ENCODE measurements at regions not wholly inside any gene's neighbourhood (a gene's known extent, or its start where the extent isn't known, plus 50 kb on each side); places are given as distances from the start of the nearest gene placed in this dataset.

DNA sequence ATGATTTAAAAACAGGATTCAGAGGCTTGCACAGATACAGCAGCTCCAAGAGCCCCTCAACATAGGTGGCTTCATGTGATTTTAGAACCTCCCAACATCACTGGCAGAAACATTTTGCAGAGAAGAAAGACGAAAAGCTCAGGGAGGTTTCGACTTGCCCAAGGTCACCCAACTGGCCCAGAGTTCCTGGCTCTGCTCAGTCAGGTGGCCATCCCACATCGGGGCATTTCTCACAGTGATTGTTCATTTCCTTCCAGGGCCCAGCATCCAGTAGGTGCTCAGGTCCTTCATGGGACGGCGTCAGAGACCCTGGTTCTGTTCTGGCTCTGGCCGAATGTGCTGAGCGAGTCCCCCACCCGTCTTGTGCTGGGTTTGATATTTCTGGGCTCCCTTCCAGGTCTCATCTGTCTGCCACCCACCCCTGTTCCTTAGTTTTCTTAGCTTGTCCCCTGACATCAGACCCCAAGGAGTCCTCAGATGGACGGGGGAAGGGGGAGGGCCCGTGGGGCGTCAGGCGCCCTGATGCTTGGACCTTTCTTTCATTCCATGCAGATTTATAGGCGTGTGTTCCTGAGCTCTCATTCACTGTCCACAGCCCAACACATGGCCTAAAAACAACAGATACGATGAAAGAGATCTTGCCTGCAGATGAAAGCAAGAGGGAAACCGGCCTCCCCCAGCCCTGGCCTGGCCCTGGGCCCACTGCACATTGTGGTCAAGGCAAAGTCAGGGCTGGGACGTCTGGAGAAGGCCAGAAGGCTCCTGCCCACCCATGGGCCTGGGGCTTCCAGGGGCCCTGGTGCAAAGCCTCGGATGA, 123.1 kb upstream of the ZBTB40 start:
- Histone ChIP-seq H3K27me3 (ENCODE audit: control insufficient read depth, insufficient read depth, low read length) (no peaks in the 10 kb centered on the region), H3K4me1 (ENCODE audit: control insufficient read depth, insufficient read depth, low read length) (peaks cover 37% of the 10 kb centered on the region), H3K9me3 (ENCODE audit: control insufficient read depth, insufficient read depth, low read length) (no peaks in the 10 kb centered on the region), H3K27ac (ENCODE audit: low read depth, low read length) (peak overlapping the region; percentile 36), H3K4me3 (ENCODE audit: low read depth, low read length) (no peak overlapping the region), H3K36me3 (ENCODE audit: control insufficient read depth, insufficient read depth, low read length) (no peaks in the 10 kb centered on the region)
- DNase-seq (ENCODE audit: low read depth in 4 of 6, low spot score in 6 of 6) = peak in 2 of 6 donors; percentile 76
- WGBS (ENCODE audit: insufficient coverage) = 35% methylated on average over 16 of the region's 17 CpGs

- peak overlapping the region; percentile 36 for H3K27ac ChIP-seq (ENCODE audit: low read depth, low read length)
- H3K27me3 ChIP-seq (ENCODE audit: control insufficient read depth, insufficient read depth, low read length) = no peaks in the 10 kb centered on the region
- peaks cover 37% of the 10 kb centered on the region for H3K4me1 ChIP-seq (ENCODE audit: control insufficient read depth, insufficient read depth, low read length)
- 58% methylated on average over 7 of the region's 9 CpGs for WGBS (ENCODE audit: insufficient coverage)
- H3K36me3 ChIP-seq (ENCODE audit: control insufficient read depth, insufficient read depth, low read length) = no peaks in the 10 kb centered on the region
- H3K4me3 ChIP-seq (ENCODE audit: low read depth, low read length) = no peak overlapping the region
- no peak for DNase-seq (ENCODE audit: low read depth in 4 of 6, low spot score in 6 of 6)
- no peaks in the 10 kb centered on the region for H3K9me3 ChIP-seq (ENCODE audit: control insufficient read depth, insufficient read depth, low read length)
These were observed 122.5 kb upstream of the ZBTB40 start for GRCh38 chr1:22329148-22329515.

DNA sequence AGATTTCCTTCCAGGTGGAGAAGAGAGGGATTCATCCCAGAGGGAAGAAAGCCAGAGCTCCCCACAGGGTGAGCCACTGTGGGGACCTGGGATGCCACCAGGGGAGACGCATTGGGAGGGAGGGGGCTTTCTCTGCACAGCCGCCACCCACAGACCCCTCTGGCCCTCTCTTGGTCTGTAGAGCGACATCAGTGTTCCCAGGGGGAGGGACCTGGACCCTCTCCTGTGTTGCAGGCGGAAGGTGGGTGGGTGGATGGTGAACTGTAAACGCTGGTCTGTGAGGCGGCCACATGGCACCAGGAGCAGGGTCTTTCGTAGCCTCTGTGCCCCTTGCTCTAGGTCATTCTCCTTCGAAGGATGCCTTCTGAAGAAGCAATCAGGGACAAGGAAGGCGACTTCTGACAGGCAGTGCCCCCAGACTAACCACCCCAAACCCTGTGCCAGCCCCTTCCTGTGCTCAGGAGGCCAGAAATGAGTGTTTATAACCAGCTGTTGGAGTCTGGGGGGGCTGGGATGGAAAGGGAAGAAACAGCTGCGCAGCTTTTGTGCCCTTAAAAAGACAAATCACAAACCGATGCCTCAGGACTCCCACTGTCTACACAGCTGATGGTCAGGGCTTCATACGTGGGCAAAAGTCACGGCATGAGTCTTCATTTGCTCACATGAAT, 121.4 kb upstream of the ZBTB40 start:
- WGBS (ENCODE audit: insufficient coverage) = 79% methylated on average over 6 of the region's 13 CpGs
- H3K9me3 ChIP-seq (ENCODE audit: control insufficient read depth, insufficient read depth, low read length) = no peaks in the 10 kb centered on the region
- no peaks in the 10 kb centered on the region for H3K27me3 ChIP-seq (ENCODE audit: control insufficient read depth, insufficient read depth, low read length)
- H3K4me3 ChIP-seq (ENCODE audit: low read depth, low read length) = no peak overlapping the region
- H3K4me1 ChIP-seq (ENCODE audit: control insufficient read depth, insufficient read depth, low read length) = peaks cover 37% of the 10 kb centered on the region
- H3K36me3 ChIP-seq (ENCODE audit: control insufficient read depth, insufficient read depth, low read length) = no peaks in the 10 kb centered on the region
- peak in 1 of 6 donors; percentile 3 for DNase-seq (ENCODE audit: low read depth in 4 of 6, low spot score in 6 of 6)
- no peak overlapping the region for H3K27ac ChIP-seq (ENCODE audit: low read depth, low read length)

DNA sequence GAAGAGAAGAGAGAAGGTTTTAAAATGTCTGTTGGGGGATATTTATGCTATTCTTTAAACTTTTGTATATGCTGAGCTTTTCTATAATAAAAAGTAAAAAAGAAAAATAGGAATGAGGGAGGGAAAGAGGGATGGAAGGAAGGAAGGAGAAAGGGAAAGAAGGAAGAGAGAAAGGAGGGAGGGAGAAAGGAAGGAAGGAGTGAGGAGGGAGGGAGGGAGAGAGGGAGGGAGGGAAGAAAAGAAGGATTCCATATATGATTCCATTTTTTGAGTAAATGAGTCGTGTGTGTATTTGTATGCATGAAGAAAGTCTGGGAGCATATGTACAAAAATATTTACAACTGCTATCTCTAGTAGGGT, 120.9 kb upstream of the ZBTB40 start:
- no CpG with 5 or more reads among the region's 1 CpG for WGBS (ENCODE audit: insufficient coverage)
- H3K4me3 ChIP-seq (ENCODE audit: low read depth, low read length) = no peak overlapping the region
- no peak overlapping the region for H3K27ac ChIP-seq (ENCODE audit: low read depth, low read length)
- no peak for DNase-seq (ENCODE audit: low read depth in 4 of 6, low spot score in 6 of 6)
- H3K9me3 ChIP-seq (ENCODE audit: control insufficient read depth, insufficient read depth, low read length) = no peaks in the 10 kb centered on the region
- H3K36me3 ChIP-seq (ENCODE audit: control insufficient read depth, insufficient read depth, low read length) = no peaks in the 10 kb centered on the region
- peaks cover 37% of the 10 kb centered on the region for H3K4me1 ChIP-seq (ENCODE audit: control insufficient read depth, insufficient read depth, low read length)
- H3K27me3 ChIP-seq (ENCODE audit: control insufficient read depth, insufficient read depth, low read length) = no peaks in the 10 kb centered on the region

DNA sequence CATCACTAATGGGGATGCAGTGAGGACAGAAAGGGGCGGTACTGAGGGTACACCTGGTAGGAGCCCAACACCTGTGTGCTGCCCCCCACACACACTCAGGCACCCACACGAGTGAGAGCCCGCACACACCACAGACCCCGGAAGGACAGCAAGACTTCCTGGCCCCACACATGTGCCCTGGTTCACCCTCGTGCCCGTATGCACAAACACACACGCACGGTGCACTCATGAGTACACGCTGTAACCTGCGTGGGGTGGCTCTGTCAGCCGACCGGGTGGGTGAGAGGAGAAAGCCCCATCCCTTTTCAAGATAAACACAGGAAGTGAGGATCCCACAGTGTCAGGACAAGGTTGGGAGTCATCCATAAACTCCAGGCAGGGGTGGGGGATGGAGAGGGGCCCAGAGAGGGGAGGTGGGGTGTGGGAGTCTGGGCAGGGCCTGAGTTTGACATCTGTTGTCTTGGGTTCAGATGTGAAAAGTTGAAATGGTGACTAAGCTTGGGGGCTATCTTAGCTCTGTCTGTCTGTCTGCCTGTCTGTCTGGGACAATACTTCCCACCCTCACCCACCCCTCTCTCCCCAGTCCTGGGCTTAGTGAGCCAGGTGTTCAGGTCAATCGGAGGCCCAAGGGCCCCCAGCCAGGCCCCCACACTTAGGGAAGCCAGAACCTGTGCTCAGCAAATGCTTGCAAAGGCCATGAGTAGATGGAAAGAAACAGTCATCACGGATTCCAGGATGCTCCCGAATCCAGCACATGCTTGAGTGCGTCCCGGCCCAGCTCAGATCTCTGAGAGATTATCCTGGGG, 119.8 kb upstream of the ZBTB40 start:
- no peaks in the 10 kb centered on the region for H3K27me3 ChIP-seq (ENCODE audit: control insufficient read depth, insufficient read depth, low read length)
- peak overlapping the region; percentile 33 for H3K27ac ChIP-seq (ENCODE audit: low read depth, low read length)
- WGBS (ENCODE audit: insufficient coverage) = 80% methylated on average over 12 of the region's 17 CpGs
- H3K4me3 ChIP-seq (ENCODE audit: low read depth, low read length) = no peak overlapping the region
- H3K36me3 ChIP-seq (ENCODE audit: control insufficient read depth, insufficient read depth, low read length) = no peaks in the 10 kb centered on the region
- H3K9me3 ChIP-seq (ENCODE audit: control insufficient read depth, insufficient read depth, low read length) = no peaks in the 10 kb centered on the region
- H3K4me1 ChIP-seq (ENCODE audit: control insufficient read depth, insufficient read depth, low read length) = peaks cover 37% of the 10 kb centered on the region
- peak in 1 of 6 donors; percentile 1 for DNase-seq (ENCODE audit: low read depth in 4 of 6, low spot score in 6 of 6)

GRCh38 chr1:22332424-22332717, 119.3 kb upstream of the ZBTB40 start:
- Histone ChIP-seq H3K4me1 (ENCODE audit: control insufficient read depth, insufficient read depth, low read length) (peaks cover 37% of the 10 kb centered on the region), H3K4me3 (ENCODE audit: low read depth, low read length) (no peak overlapping the region), H3K27ac (ENCODE audit: low read depth, low read length) (no peak overlapping the region), H3K27me3 (ENCODE audit: control insufficient read depth, insufficient read depth, low read length) (no peaks in the 10 kb centered on the region), H3K36me3 (ENCODE audit: control insufficient read depth, insufficient read depth, low read length) (no peaks in the 10 kb centered on the region), H3K9me3 (ENCODE audit: control insufficient read depth, insufficient read depth, low read length) (no peaks in the 10 kb centered on the region)
- WGBS (ENCODE audit: insufficient coverage) = 83% methylated on average over 1 of the region's 4 CpGs
- peak in 1 of 6 donors; percentile 1 for DNase-seq (ENCODE audit: low read depth in 4 of 6, low spot score in 6 of 6)

- Histone ChIP-seq H3K36me3 (ENCODE audit: control insufficient read depth, insufficient read depth, low read length) (no peaks in the 10 kb centered on the region), H3K4me1 (ENCODE audit: control insufficient read depth, insufficient read depth, low read length) (peaks cover 37% of the 10 kb centered on the region), H3K27me3 (ENCODE audit: control insufficient read depth, insufficient read depth, low read length) (no peaks in the 10 kb centered on the region), H3K9me3 (ENCODE audit: control insufficient read depth, insufficient read depth, low read length) (no peaks in the 10 kb centered on the region), H3K4me3 (ENCODE audit: low read depth, low read length) (no peak overlapping the region), H3K27ac (ENCODE audit: low read depth, low read length) (no peak overlapping the region)
- DNase-seq (ENCODE audit: low read depth in 4 of 6, low spot score in 6 of 6) = no peak
- WGBS (ENCODE audit: insufficient coverage) = 72% methylated on average over 4 of the region's 6 CpGs
These were observed 118.7 kb upstream of the ZBTB40 start for GRCh38 chr1:22332795-22333499.

DNA sequence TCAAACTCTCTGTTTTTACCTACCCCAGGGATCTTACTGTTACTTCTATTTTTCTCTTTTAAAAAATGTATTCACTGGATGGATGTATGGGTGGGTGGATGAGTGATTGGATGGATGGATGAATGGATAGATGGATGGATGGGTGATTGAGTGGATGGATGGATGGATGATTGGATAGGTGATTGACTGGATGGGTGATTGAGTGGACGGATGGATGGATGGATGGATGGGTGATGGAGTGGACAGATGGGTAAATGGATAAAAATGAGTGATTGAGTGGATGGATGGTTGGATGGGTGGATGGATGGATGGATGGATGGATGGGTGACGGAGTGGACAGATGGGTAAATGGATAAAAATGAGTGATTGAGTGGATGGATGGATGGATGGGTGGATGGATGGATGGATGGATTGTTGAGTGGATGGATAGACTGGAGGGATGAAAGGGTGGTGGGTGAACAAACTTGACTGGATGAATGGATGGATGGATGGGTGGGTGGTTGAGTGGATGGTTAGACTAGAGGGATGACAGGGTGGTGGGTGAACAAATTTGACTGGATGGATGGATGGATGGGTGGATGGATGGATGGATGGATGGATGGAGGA, 118.0 kb upstream of the ZBTB40 start:
- DNase-seq (ENCODE audit: low read depth in 4 of 6, low spot score in 6 of 6) = no peak

DNA sequence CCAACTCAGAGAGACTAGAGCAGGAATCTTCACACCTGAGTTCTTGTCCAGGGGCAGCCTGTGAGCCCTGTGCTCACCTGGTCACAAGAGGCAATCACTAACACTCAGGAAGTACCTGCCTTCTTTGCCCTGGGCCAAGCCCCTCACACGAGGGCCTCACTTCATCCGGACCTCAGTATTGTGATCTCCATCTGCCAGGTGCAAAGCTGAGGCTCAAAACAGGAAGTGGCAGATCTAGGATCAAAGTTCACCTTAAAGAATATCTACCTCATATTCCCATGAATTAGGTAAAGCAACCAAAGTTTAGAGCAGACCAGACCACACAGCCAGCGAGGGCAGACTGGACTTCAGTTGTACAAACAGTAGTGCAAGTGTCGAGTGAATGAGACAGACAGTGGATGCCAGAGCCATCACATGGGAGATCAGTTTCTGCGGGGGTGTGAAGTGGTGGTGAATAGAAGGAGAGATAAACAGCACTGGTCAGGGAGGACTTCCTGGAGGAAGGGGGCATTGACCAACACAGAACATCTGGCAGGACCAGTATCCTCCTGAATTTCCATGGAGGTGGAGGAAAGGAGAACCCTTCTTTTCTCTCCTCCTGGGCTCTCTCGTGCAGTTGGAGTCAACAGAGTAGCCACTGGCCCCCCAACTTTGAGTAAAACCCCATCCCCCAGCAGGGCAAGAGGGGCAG, 116.6 kb upstream of the ZBTB40 start:
- H3K9me3 ChIP-seq (ENCODE audit: control insufficient read depth, insufficient read depth, low read length) = no peaks in the 10 kb centered on the region
- no peak for DNase-seq (ENCODE audit: low read depth in 4 of 6, low spot score in 6 of 6)
- H3K27me3 ChIP-seq (ENCODE audit: control insufficient read depth, insufficient read depth, low read length) = no peaks in the 10 kb centered on the region
- no peak overlapping the region for H3K4me3 ChIP-seq (ENCODE audit: low read depth, low read length)
- H3K36me3 ChIP-seq (ENCODE audit: control insufficient read depth, insufficient read depth, low read length) = no peaks in the 10 kb centered on the region
- WGBS (ENCODE audit: insufficient coverage) = 81% methylated on average over 6 of the region's 6 CpGs
- no peak overlapping the region for H3K27ac ChIP-seq (ENCODE audit: low read depth, low read length)
- peaks cover 31% of the 10 kb centered on the region for H3K4me1 ChIP-seq (ENCODE audit: control insufficient read depth, insufficient read depth, low read length)

More for the DNA sequence above, 118.0 kb upstream of the ZBTB40 start:
- WGBS (ENCODE audit: insufficient coverage) = 95% methylated on average over 2 of the region's 2 CpGs
- Histone ChIP-seq H3K4me3 (ENCODE audit: low read depth, low read length) (no peak overlapping the region), H3K27me3 (ENCODE audit: control insufficient read depth, insufficient read depth, low read length) (no peaks in the 10 kb centered on the region), H3K36me3 (ENCODE audit: control insufficient read depth, insufficient read depth, low read length) (no peaks in the 10 kb centered on the region), H3K4me1 (ENCODE audit: control insufficient read depth, insufficient read depth, low read length) (peaks cover 33% of the 10 kb centered on the region), H3K9me3 (ENCODE audit: control insufficient read depth, insufficient read depth, low read length) (no peaks in the 10 kb centered on the region), H3K27ac (ENCODE audit: low read depth, low read length) (no peak overlapping the region)
